ENCODE measurements at regions not wholly inside any gene's neighbourhood (a gene's known extent, or its start where the extent isn't known, plus 50 kb on each side); places are given as distances from the start of the nearest gene placed in this dataset.

- TF ChIP-seq CTCF (conservative IDR thresholded peaks at IDR 0.05; ENCODE audit: low read depth, low read length) = no peak
- no peak for TF ChIP-seq EZH2 (IDR thresholded peaks at IDR 0.05; ENCODE audit: borderline replicate concordance, low read depth, low read length, poor library complexity, severe bottlenecking)
Measured at GRCh38 chr2:107242811-107243210, 356.8 kb upstream of the ST6GAL2 start.

GRCh38 chr2:107248932-107249331 lies 363.0 kb upstream of the ST6GAL2 start:
- no peaks in the 10 kb centered on the region for H3K27me3 ChIP-seq (replicated peaks; ENCODE audit: insufficient read depth, low read depth, low read length, poor library complexity)
- H3K27ac ChIP-seq (ENCODE audit: low read depth, low read length, poor library complexity, severe bottlenecking) = no peak overlapping the region
- intact Hi-C loops (cut with micrococcal nuclease; ENCODE audit: unreplicated experiment) = no loop called here
- H3K9me3 ChIP-seq (ENCODE audit: low read depth, low read length, poor library complexity, severe bottlenecking) = peaks cover 14% of the 10 kb centered on the region
- no peaks in the 10 kb centered on the region for H3K36me3 ChIP-seq (ENCODE audit: insufficient read depth, low read length, poor library complexity, severe bottlenecking)
- no peak overlapping the region for H3K4me3 ChIP-seq (ENCODE audit: low read depth, low read length, poor library complexity, severe bottlenecking)
- ChIA-PET CTCF (no interaction called here), POLR2A (ENCODE audit: low non-redundant PET) (no interaction called here)
- no TSS peak for BruUV-seq (replicated peaks)
- no peak for TF ChIP-seq CTCF (conservative IDR thresholded peaks at IDR 0.05; ENCODE audit: low read depth, low read length)
- no peak for TF ChIP-seq EZH2 (IDR thresholded peaks at IDR 0.05; ENCODE audit: borderline replicate concordance, low read depth, low read length, poor library complexity, severe bottlenecking)
- no peak for DNase-seq (ENCODE audit: low spot score)
- H3K4me1 ChIP-seq (ENCODE audit: insufficient read depth, low read length, poor library complexity, severe bottlenecking) = no peaks in the 10 kb centered on the region

More at GRCh38 chr2:107242811-107243210, 356.8 kb upstream of the ST6GAL2 start:
- POLR2A ChIA-PET (ENCODE audit: low non-redundant PET) = no interaction called here
- H3K36me3 ChIP-seq (ENCODE audit: insufficient read depth, low read length, poor library complexity, severe bottlenecking) = no peaks in the 10 kb centered on the region
- no TSS peak for BruUV-seq (replicated peaks)
- H3K27me3 ChIP-seq (replicated peaks; ENCODE audit: insufficient read depth, low read depth, low read length, poor library complexity) = no peaks in the 10 kb centered on the region
- H3K4me3 ChIP-seq (ENCODE audit: low read depth, low read length, poor library complexity, severe bottlenecking) = no peak overlapping the region
- H3K27ac ChIP-seq (ENCODE audit: low read depth, low read length, poor library complexity, severe bottlenecking) = no peak overlapping the region
- intact Hi-C loops (cut with micrococcal nuclease; ENCODE audit: unreplicated experiment) = no loop called here
- CTCF ChIA-PET = no interaction called here
- DNase-seq (ENCODE audit: low spot score) = no peak
- no peaks in the 10 kb centered on the region for H3K4me1 ChIP-seq (ENCODE audit: insufficient read depth, low read length, poor library complexity, severe bottlenecking)
- no peaks in the 10 kb centered on the region for H3K9me3 ChIP-seq (ENCODE audit: low read depth, low read length, poor library complexity, severe bottlenecking)

GRCh38 chr2:107255744-107256143 lies 369.8 kb upstream of the ST6GAL2 start:
- no peak overlapping the region for H3K27ac ChIP-seq (ENCODE audit: low read depth, low read length, poor library complexity, severe bottlenecking)
- H3K36me3 ChIP-seq (ENCODE audit: insufficient read depth, low read length, poor library complexity, severe bottlenecking) = no peaks in the 10 kb centered on the region
- no peak for DNase-seq (ENCODE audit: low spot score)
- no peak for TF ChIP-seq CTCF (conservative IDR thresholded peaks at IDR 0.05; ENCODE audit: low read depth, low read length)
- no peak for TF ChIP-seq EZH2 (IDR thresholded peaks at IDR 0.05; ENCODE audit: borderline replicate concordance, low read depth, low read length, poor library complexity, severe bottlenecking)
- no peaks in the 10 kb centered on the region for H3K27me3 ChIP-seq (replicated peaks; ENCODE audit: insufficient read depth, low read depth, low read length, poor library complexity)
- BruUV-seq (replicated peaks) = no TSS peak
- no peaks in the 10 kb centered on the region for H3K4me1 ChIP-seq (ENCODE audit: insufficient read depth, low read length, poor library complexity, severe bottlenecking)
- CTCF ChIA-PET = no interaction called here
- peaks cover 13% of the 10 kb centered on the region for H3K9me3 ChIP-seq (ENCODE audit: low read depth, low read length, poor library complexity, severe bottlenecking)
- H3K4me3 ChIP-seq (ENCODE audit: low read depth, low read length, poor library complexity, severe bottlenecking) = no peak overlapping the region
- intact Hi-C loops (cut with micrococcal nuclease; ENCODE audit: unreplicated experiment) = no loop called here
- POLR2A ChIA-PET (ENCODE audit: low non-redundant PET) = no interaction called here

Data from A673 (cell line).